Kidney (tissue), 13 donors: ENCODE measurements at regions not wholly inside any gene's neighbourhood (a gene's known extent, or its start where the extent isn't known, plus 50 kb on each side); places are given as distances from the start of the nearest gene placed in this dataset.

ENCODE experiments used
- DNase-seq, 5 donors: peaks; one replicate each; pipeline ENCODE4 v3.0.0-alpha.2; 2013 to 2020
- FAIRE-seq: peaks from 2 replicates; lab custom pipeline; 2012; peaks lifted over from hg19 to GRCh38; lab: Jason Lieb, UNC
- H3K27ac ChIP-seq, 2 donors: one replicate each; pipeline ENCODE4 v1.7.0; 2013; ENCODE audit warnings: low read depth in 2 of 2, low read length in 2 of 2, inconsistent platforms in 1 of 2
- H3K27me3 ChIP-seq: one replicate; pipeline ENCODE4 v1.7.1; 2013; ENCODE audit warnings: low read length, inconsistent platforms; ENCODE audit not compliant: control insufficient read depth, insufficient read depth
- H3K36me3 ChIP-seq, 3 donors: one replicate each; pipeline versions ENCODE4 v1.7.0 to v1.7.1; 2013; ENCODE audit warnings: low read length in 3 of 3, control low read depth in 1 of 3, inconsistent platforms in 1 of 3; ENCODE audit not compliant: insufficient read depth in 3 of 3, control insufficient read depth in 2 of 3
- H3K4me1 ChIP-seq, 3 donors: one replicate each; pipeline versions ENCODE4 v1.7.0 to v1.7.1; 2013; ENCODE audit warnings: low read length in 3 of 3, inconsistent platforms in 1 of 3, low read depth in 1 of 3; ENCODE audit not compliant: control insufficient read depth in 2 of 3, insufficient read depth in 2 of 3
- H3K4me3 ChIP-seq, 3 donors: one replicate each; pipeline versions ENCODE4 v1.7.0 to v1.8.1; 2013; ENCODE audit warnings: low read length in 3 of 3, control low read depth in 1 of 3, inconsistent platforms in 1 of 3
- H3K9ac ChIP-seq, 3 donors: one replicate each; pipeline versions ENCODE4 v1.7.0 to v1.7.1; 2013; ENCODE audit warnings: low read length in 3 of 3, control low read depth in 1 of 3, inconsistent platforms in 1 of 3
- H3K9me3 ChIP-seq, 3 donors: one replicate each; pipeline versions ENCODE4 v1.7.0 to v1.7.1; 2013; ENCODE audit warnings: low read length in 3 of 3, control low read depth in 1 of 3, inconsistent platforms in 1 of 3; ENCODE audit not compliant: control insufficient read depth in 2 of 3, insufficient read depth in 1 of 3
- CTCF ChIP-seq: IDR thresholded peaks from 3 replicates; pipeline ENCODE4 v1.5.1; 2012; ENCODE audit warnings: mild to moderate bottlenecking, moderate library complexity, borderline replicate concordance; ENCODE audit not compliant: insufficient read depth; ENCODE audit errors: extremely low read depth
- intact Hi-C: fragments of 100-400 bp; cut with DNase I; formaldehyde crosslinking; loops from one replicate; pipeline ENCODE4 v1.11.1; 2022
- donor health status: control.
- donor health status: control.
- donor health status: control.
- donor health status: control.
- donor health status: control.
- donor health status: DM: yes; HTN: yes; CAD: no.
- donor health status: Normal renal cell carcinoma (clear cell type).

- H3K27me3 ChIP-seq: no peaks in the 10 kb centered on the region
- no peaks in the 10 kb centered on the region for H3K4me1 ChIP-seq
- H3K27ac ChIP-seq: no peak overlapping the region
- FAIRE-seq (no peak), DNase-seq (no peak)
- H3K9ac ChIP-seq: no peak overlapping the region
- H3K36me3 ChIP-seq: no peaks in the 10 kb centered on the region
- H3K9me3 ChIP-seq: no peaks in the 10 kb centered on the region
- TF ChIP-seq CTCF: no peak
- intact Hi-C loops: no loop called here
- H3K4me3 ChIP-seq: no peak overlapping the region
These were observed 538.7 kb downstream of the REEP3 start for GRCh38 chr10:64059884-64060283.

GRCh38 chr10:64060389-64060788 lies 539.2 kb downstream of the REEP3 start:
- no peaks in the 10 kb centered on the region for H3K4me1 ChIP-seq
- intact Hi-C loops: no loop called here
- no peaks in the 10 kb centered on the region for H3K27me3 ChIP-seq
- FAIRE-seq (no peak), DNase-seq (no peak)
- TF ChIP-seq CTCF: no peak
- H3K4me3 ChIP-seq: no peak overlapping the region
- H3K9ac ChIP-seq: no peak overlapping the region
- no peaks in the 10 kb centered on the region for H3K36me3 ChIP-seq
- no peaks in the 10 kb centered on the region for H3K9me3 ChIP-seq
- H3K27ac ChIP-seq: no peak overlapping the region

GRCh38 chr10:64062793-64063192 lies 541.6 kb downstream of the REEP3 start:
- no peak for FAIRE-seq
- no peak for TF ChIP-seq CTCF
- H3K27me3 ChIP-seq: no peaks in the 10 kb centered on the region
- H3K27ac ChIP-seq: no peak overlapping the region
- H3K9me3 ChIP-seq: no peaks in the 10 kb centered on the region
- H3K9ac ChIP-seq: no peak overlapping the region
- intact Hi-C loops: no loop called here
- H3K4me3 ChIP-seq: no peak overlapping the region
- no peaks in the 10 kb centered on the region for H3K36me3 ChIP-seq
- H3K4me1 ChIP-seq: no peaks in the 10 kb centered on the region
- no peak for DNase-seq

- H3K4me1 ChIP-seq: no peaks in the 10 kb centered on the region
- no peak overlapping the region for H3K4me3 ChIP-seq
- H3K27ac ChIP-seq: no peak overlapping the region
- no peaks in the 10 kb centered on the region for H3K36me3 ChIP-seq
- FAIRE-seq: no peak
- intact Hi-C loops: no loop called here
- peak in 2 of 5 donors; percentile 21 to 32 for DNase-seq
- H3K27me3 ChIP-seq: no peaks in the 10 kb centered on the region
- H3K9me3 ChIP-seq: no peaks in the 10 kb centered on the region
- H3K9ac ChIP-seq: no peak overlapping the region
- no peak for TF ChIP-seq CTCF
These were observed 545.9 kb downstream of the REEP3 start for GRCh38 chr10:64067009-64067606.
